GM21723 (cell line): ENCODE measurements at regions not wholly inside any gene's neighbourhood (a gene's known extent, or its start where the extent isn't known, plus 50 kb on each side); places are given as distances from the start of the nearest gene placed in this dataset.

ENCODE experiments used
- ATAC-seq: cut with Tn5 transposase; IDR thresholded peaks from one replicate; pipeline ENCODE4 v1.9.1; 2021; ENCODE audit warnings: mild to moderate bottlenecking, moderate library complexity; ENCODE audit not compliant: unreplicated experiment

- no peak for ATAC-seq
These were observed 735.4 kb upstream of the GRM7 start for GRCh38 chr3:6125520-6125919.

- ATAC-seq, result peak; percentile 89
These were observed 728.1 kb upstream of the GRM7 start for GRCh38 chr3:6132684-6133432.

- no peak for ATAC-seq
These were observed 718.2 kb upstream of the GRM7 start for GRCh38 chr3:6142707-6143106.

GRCh38 chr3:6147883-6148282 is 713.0 kb upstream of the GRM7 start:
- no peak for ATAC-seq

GRCh38 chr3:6155650-6156338 is 705.1 kb upstream of the GRM7 start:
- no peak for ATAC-seq

GRCh38 chr3:6165951-6166350 is 695.0 kb upstream of the GRM7 start:
- no peak for ATAC-seq

- no peak for ATAC-seq
These were observed 692.7 kb upstream of the GRM7 start for GRCh38 chr3:6168256-6168655.

GRCh38 chr3:6172871-6173642 is 687.9 kb upstream of the GRM7 start:
- no peak for ATAC-seq

- no peak for ATAC-seq
These were observed 683.5 kb upstream of the GRM7 start for GRCh38 chr3:6177417-6177816.

- ATAC-seq, result no peak
These were observed 681.2 kb upstream of the GRM7 start for GRCh38 chr3:6179761-6180160.

- no peak for ATAC-seq
These were observed 680.7 kb upstream of the GRM7 start for GRCh38 chr3:6180171-6180570.

- ATAC-seq, result no peak
These were observed 678.4 kb upstream of the GRM7 start for GRCh38 chr3:6182476-6182875.

GRCh38 chr3:6182909-6183308 is 678.0 kb upstream of the GRM7 start:
- ATAC-seq, result no peak

GRCh38 chr3:6189384-6189783 is 671.5 kb upstream of the GRM7 start:
- no peak for ATAC-seq

- ATAC-seq, result no peak
These were observed 656.0 kb upstream of the GRM7 start for GRCh38 chr3:6204891-6205290.

- no peak for ATAC-seq
These were observed 644.5 kb upstream of the GRM7 start for GRCh38 chr3:6216135-6217026.

GRCh38 chr3:6220447-6220846 is 640.5 kb upstream of the GRM7 start:
- no peak for ATAC-seq

- no peak for ATAC-seq
These were observed 638.8 kb upstream of the GRM7 start for GRCh38 chr3:6222069-6222468.

- no peak for ATAC-seq
These were observed 637.3 kb upstream of the GRM7 start for GRCh38 chr3:6223572-6223971.

- peak; percentile 19 for ATAC-seq
These were observed 631.8 kb upstream of the GRM7 start for GRCh38 chr3:6228958-6229683.
